Fibroblast of lung (primary cell): ENCODE measurements at regions not wholly inside any gene's neighbourhood (a gene's known extent, or its start where the extent isn't known, plus 50 kb on each side); places are given as distances from the start of the nearest gene placed in this dataset.

Experiments used
- DNase-seq, 2 donors: peaks; one replicate each; pipeline versions ENCODE4 v3.0.0 to v3.0.0-alpha.2; 2010; ENCODE audit warnings: low read depth in 2 of 2
- H2AFZ ChIP-seq: 2 replicates; pipeline ENCODE4 v1.5.1; 2012; ENCODE audit warnings: low read length, control low read depth, inconsistent platforms
- H3K27ac ChIP-seq: 2 replicates; pipeline ENCODE4 v1.5.1; 2011; ENCODE audit warnings: low read length, control low read depth; ENCODE audit not compliant: insufficient read depth
- H3K27me3 ChIP-seq: 2 replicates; pipeline ENCODE4 v1.5.1; 2011; ENCODE audit warnings: mild to moderate bottlenecking, low read length; ENCODE audit not compliant: control insufficient read depth, insufficient read depth
- H3K36me3 ChIP-seq: 2 replicates; pipeline ENCODE4 v1.5.1; 2011; ENCODE audit warnings: low read length; ENCODE audit not compliant: control insufficient read depth, insufficient read depth
- H3K4me1 ChIP-seq: 2 replicates; pipeline ENCODE4 v1.5.1; 2011; ENCODE audit warnings: low read length; ENCODE audit not compliant: control insufficient read depth, insufficient read depth; ENCODE audit errors: extremely low read depth
- H3K4me2 ChIP-seq: 2 replicates; pipeline ENCODE4 v1.5.1; 2011; ENCODE audit warnings: low read length, control low read depth; ENCODE audit not compliant: insufficient read depth; ENCODE audit errors: extremely low read depth
- H3K4me3 ChIP-seq, 4 experiments: fragments of 200-600 bp in 1 of 4; sonication (generic) in 1 of 4; replicated peaks in 1 of 4; 2 replicates each; pipeline ENCODE4 v1.5.1; 2011 to 2016; ENCODE audit warnings: low read length in 4 of 4, low read depth in 3 of 4, mild to moderate bottlenecking in 3 of 4, control low read depth in 2 of 4, inconsistent platforms in 1 of 4, mixed read lengths in 1 of 4; ENCODE audit not compliant: insufficient read depth in 1 of 4; ENCODE audit errors: control extremely low read depth in 1 of 4
- H3K79me2 ChIP-seq: 2 replicates; pipeline ENCODE4 v1.5.1; 2012; ENCODE audit warnings: mild to moderate bottlenecking, low read length, inconsistent platforms; ENCODE audit not compliant: control insufficient read depth, insufficient read depth
- H3K9ac ChIP-seq: 2 replicates; pipeline ENCODE4 v1.5.1; 2011; ENCODE audit warnings: mild to moderate bottlenecking, low read length, control low read depth; ENCODE audit not compliant: insufficient read depth
- H3K9me3 ChIP-seq: 2 replicates; pipeline ENCODE4 v1.5.1; 2012; ENCODE audit warnings: low read depth, low read length; ENCODE audit not compliant: control insufficient read depth, insufficient read depth
- H4K20me1 ChIP-seq: 2 replicates; pipeline ENCODE4 v1.5.1; 2011; ENCODE audit warnings: low read length; ENCODE audit not compliant: control insufficient read depth, insufficient read depth; ENCODE audit errors: extremely low read depth
- CTCF ChIP-seq, 2 donors: IDR thresholded peaks in 1 of 2; conservative IDR thresholded peaks in 1 of 2; 1 replicate in 1 of 2; 2 replicates in 1 of 2; pipeline ENCODE4 v1.5.1; 2011 to 2012; ENCODE audit warnings: low read length in 2 of 2, control low read depth in 1 of 2, inconsistent platforms in 1 of 2, low read depth in 1 of 2, mild to moderate bottlenecking in 1 of 2
- EZH2 ChIP-seq: IDR thresholded peaks from 2 replicates; pipeline ENCODE4 v1.5.1; 2012; ENCODE audit warnings: low read length, control low read depth, mild to moderate bottlenecking; ENCODE audit errors: missing control alignments

- TF ChIP-seq EZH2 (no peak), CTCF (conservative IDR thresholded peaks at IDR 0.05 in 1 of 2, IDR thresholded peaks at IDR 0.05 in 1 of 2; ENCODE audit: low read depth in 1 of 2, low read length in 2 of 2) (no peak)
- Histone ChIP-seq H3K27me3 (no peaks in the 10 kb centered on the region), H3K4me1 (no peaks in the 10 kb centered on the region)
Measured at GRCh38 chr17:79232957-79233356, 158.3 kb downstream of the ENGASE start.

GRCh38 chr17:79231766-79232287 lies 157.2 kb downstream of the ENGASE start:
- Histone ChIP-seq H3K9me3 (no peaks in the 10 kb centered on the region), H3K79me2 (no peaks in the 10 kb centered on the region), H3K4me2 (no peak overlapping the region), H3K36me3 (no peaks in the 10 kb centered on the region), H3K27me3 (no peaks in the 10 kb centered on the region), H2AFZ (no peak overlapping the region), H3K9ac (no peak overlapping the region), H4K20me1 (no peaks in the 10 kb centered on the region), H3K27ac (no peak overlapping the region), H3K4me1 (no peaks in the 10 kb centered on the region), H3K4me3 (no peak overlapping the region)
- DNase-seq = no peak
- TF ChIP-seq CTCF (conservative IDR thresholded peaks at IDR 0.05 in 1 of 2, IDR thresholded peaks at IDR 0.05 in 1 of 2; ENCODE audit: low read depth in 1 of 2, low read length in 2 of 2) (no peak), EZH2 (no peak)

More at GRCh38 chr17:79232957-79233356, 158.3 kb downstream of the ENGASE start:
- Histone ChIP-seq H3K9ac (no peak overlapping the region), H4K20me1 (no peaks in the 10 kb centered on the region), H3K36me3 (no peaks in the 10 kb centered on the region), H3K9me3 (no peaks in the 10 kb centered on the region), H3K4me2 (no peak overlapping the region), H3K79me2 (no peaks in the 10 kb centered on the region), H3K27ac (no peak overlapping the region), H3K4me3 (no peak overlapping the region), H2AFZ (no peak overlapping the region)
- no peak for DNase-seq

- Histone ChIP-seq H3K4me1 (no peaks in the 10 kb centered on the region), H2AFZ (no peak overlapping the region), H3K9me3 (no peaks in the 10 kb centered on the region), H3K9ac (no peak overlapping the region), H3K4me3 (no peak overlapping the region), H3K36me3 (no peaks in the 10 kb centered on the region), H3K4me2 (no peak overlapping the region), H3K27ac (no peak overlapping the region), H3K79me2 (no peaks in the 10 kb centered on the region), H4K20me1 (no peaks in the 10 kb centered on the region), H3K27me3 (no peaks in the 10 kb centered on the region)
- TF ChIP-seq CTCF (conservative IDR thresholded peaks at IDR 0.05 in 1 of 2, IDR thresholded peaks at IDR 0.05 in 1 of 2; ENCODE audit: low read depth in 1 of 2, low read length in 2 of 2) (no peak), EZH2 (no peak)
- DNase-seq = no peak
Measured at GRCh38 chr17:79230576-79230975, 156.0 kb downstream of the ENGASE start.
